HG03135 (cell line): ENCODE measurements at regions not wholly inside any gene's neighbourhood (a gene's known extent, or its start where the extent isn't known, plus 50 kb on each side); places are given as distances from the start of the nearest gene placed in this dataset.

Experiments used
- ATAC-seq: cut with Tn5 transposase; IDR thresholded peaks from one replicate; pipeline ENCODE4 v1.9.1; 2021; ENCODE audit warnings: mild to moderate bottlenecking, moderate library complexity; ENCODE audit not compliant: unreplicated experiment

GRCh38 chr14:26395726-26396125 lies 202.1 kb downstream of the NOVA1 start:
- ATAC-seq = no peak

- ATAC-seq = no peak
Observed at GRCh38 chr14:26394150-26394810, 203.6 kb downstream of the NOVA1 start.

GRCh38 chr14:26392498-26392897 lies 205.3 kb downstream of the NOVA1 start:
- no peak for ATAC-seq

GRCh38 chr14:26389646-26390508 lies 208.0 kb downstream of the NOVA1 start:
- no peak for ATAC-seq

- no peak for ATAC-seq
Observed at GRCh38 chr14:26385310-26385709, 212.5 kb downstream of the NOVA1 start.

GRCh38 chr14:26382901-26383685 lies 214.7 kb downstream of the NOVA1 start:
- ATAC-seq = no peak

GRCh38 chr14:26381405-26381804 lies 216.4 kb downstream of the NOVA1 start:
- ATAC-seq = no peak

- no peak for ATAC-seq
Observed at GRCh38 chr14:26380637-26381036, 217.2 kb downstream of the NOVA1 start.

GRCh38 chr14:26379951-26380350 lies 217.9 kb downstream of the NOVA1 start:
- ATAC-seq = no peak

GRCh38 chr14:26377150-26377549 lies 220.7 kb downstream of the NOVA1 start:
- no peak for ATAC-seq

GRCh38 chr14:26370115-26370514 lies 227.7 kb downstream of the NOVA1 start:
- no peak for ATAC-seq

- ATAC-seq = no peak
Observed at GRCh38 chr14:26363689-26364088, 234.1 kb downstream of the NOVA1 start.

- ATAC-seq = no peak
Observed at GRCh38 chr14:26344596-26344995, 253.2 kb downstream of the NOVA1 start.

GRCh38 chr14:26339381-26339780 lies 258.5 kb downstream of the NOVA1 start:
- ATAC-seq = no peak

- ATAC-seq = no peak
Observed at GRCh38 chr14:26338231-26338630, 259.6 kb downstream of the NOVA1 start.

- ATAC-seq = no peak
Observed at GRCh38 chr14:26334288-26334687, 263.5 kb downstream of the NOVA1 start.

- ATAC-seq = no peak
Observed at GRCh38 chr14:26332966-26333365, 264.9 kb downstream of the NOVA1 start.

- no peak for ATAC-seq
Observed at GRCh38 chr14:26330982-26331381, 266.9 kb downstream of the NOVA1 start.

- ATAC-seq = no peak
Observed at GRCh38 chr14:26328791-26329190, 269.0 kb downstream of the NOVA1 start.

GRCh38 chr14:26323869-26324268 lies 274.0 kb downstream of the NOVA1 start:
- no peak for ATAC-seq

GRCh38 chr14:26320886-26321285 lies 276.9 kb downstream of the NOVA1 start:
- ATAC-seq = no peak
